HG03432 (cell line): ENCODE measurements at regions not wholly inside any gene's neighbourhood (a gene's known extent, or its start where the extent isn't known, plus 50 kb on each side); places are given as distances from the start of the nearest gene placed in this dataset.

Source experiments
- ATAC-seq: cut with Tn5 transposase; IDR thresholded peaks from one replicate; pipeline ENCODE4 v1.9.1; 2021; ENCODE audit warnings: mild to moderate bottlenecking, moderate library complexity; ENCODE audit not compliant: unreplicated experiment

DNA sequence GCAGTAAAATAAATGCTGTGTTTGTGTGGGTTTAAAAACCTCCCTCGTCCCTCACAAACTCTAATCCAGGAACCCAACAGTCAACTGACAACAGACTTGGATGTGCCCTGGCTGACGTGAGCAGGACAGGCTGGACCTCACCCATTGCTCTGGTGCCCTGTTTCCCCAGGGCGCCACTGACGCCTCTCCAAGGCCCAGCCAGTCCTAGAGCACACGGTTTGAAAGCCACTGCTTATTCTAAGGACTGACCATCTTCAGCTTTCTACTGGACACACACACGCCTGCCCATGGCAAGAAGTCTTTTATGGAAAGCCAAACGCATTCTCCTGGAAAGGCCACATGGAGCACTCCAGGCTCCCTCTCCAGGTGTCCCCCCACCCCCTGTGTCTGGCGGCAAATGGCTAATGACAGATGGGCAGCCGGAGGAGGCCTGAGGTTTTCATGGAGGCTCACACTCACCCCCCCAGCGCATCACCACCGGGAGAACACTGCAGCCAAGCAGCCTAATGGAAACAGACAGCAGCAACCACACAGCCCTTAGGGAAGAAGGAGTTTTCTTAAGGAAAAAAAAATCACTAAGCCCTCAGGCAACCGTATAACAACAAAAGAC lies 319.2 kb downstream of the SOX9 start:
- no peak for ATAC-seq

DNA sequence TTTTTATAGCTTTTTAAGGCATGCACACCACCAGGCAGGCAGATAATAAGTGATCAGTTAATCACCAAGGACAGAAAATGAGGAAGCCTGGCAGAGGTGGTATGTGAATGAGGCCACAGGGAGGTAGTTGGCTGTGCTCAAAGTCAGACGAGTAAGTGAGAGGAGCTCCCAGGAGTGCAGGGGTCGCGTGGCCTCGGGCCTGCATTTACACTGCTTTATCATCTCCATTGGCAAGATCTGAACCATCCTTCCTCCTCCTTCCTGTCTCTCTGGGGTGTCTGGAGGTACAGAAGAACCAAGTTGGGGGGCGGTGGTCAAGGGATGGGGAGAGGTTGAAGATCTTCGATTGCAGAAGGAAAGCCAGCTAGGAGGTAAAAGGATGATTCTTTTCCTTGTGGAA lies 320.1 kb downstream of the SOX9 start:
- no peak for ATAC-seq

DNA sequence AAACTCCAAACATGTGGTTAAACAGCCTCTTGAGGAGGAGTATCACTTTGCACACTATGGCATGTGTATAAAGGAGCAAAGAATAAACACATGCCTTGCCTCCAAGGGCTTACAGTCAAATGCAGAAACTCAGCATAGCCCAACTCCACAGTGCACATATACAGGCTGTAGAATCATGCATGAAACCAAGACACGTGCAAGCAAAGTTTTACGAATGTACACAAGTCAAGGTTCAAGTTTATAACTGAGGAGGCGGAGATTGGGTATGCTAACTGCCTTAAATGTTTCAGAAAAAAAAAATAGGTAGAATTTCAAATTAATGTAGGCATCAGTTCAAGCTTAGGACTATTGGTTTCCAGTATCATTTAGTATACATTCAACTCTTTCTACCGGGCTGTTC lies 321.1 kb downstream of the SOX9 start:
- ATAC-seq, result no peak

DNA sequence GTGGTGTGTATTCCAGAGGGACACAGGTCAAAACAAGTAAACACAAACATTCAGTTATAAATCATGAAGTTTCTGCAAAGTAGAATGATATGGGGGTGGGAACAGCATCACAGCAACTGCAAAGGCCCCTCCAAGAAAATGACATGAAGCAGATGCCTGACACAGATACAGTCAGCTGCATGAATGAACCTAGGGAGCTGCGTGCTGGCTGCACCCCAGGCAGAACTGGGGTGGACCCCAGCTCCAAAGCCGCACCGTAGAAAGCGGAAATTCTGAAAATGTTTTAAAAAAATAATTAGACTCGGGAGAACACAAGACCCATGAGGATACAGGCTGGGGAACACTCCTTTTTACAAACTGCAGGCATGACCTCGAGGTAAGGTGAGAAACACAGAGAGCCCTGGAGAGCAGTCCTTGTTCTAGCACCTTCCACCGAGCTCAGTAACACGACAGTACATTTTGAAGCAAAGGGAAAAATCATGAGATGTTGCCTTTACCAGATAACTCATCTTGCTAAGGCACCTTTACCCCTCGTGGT lies 323.8 kb downstream of the SOX9 start:
- no peak for ATAC-seq

DNA sequence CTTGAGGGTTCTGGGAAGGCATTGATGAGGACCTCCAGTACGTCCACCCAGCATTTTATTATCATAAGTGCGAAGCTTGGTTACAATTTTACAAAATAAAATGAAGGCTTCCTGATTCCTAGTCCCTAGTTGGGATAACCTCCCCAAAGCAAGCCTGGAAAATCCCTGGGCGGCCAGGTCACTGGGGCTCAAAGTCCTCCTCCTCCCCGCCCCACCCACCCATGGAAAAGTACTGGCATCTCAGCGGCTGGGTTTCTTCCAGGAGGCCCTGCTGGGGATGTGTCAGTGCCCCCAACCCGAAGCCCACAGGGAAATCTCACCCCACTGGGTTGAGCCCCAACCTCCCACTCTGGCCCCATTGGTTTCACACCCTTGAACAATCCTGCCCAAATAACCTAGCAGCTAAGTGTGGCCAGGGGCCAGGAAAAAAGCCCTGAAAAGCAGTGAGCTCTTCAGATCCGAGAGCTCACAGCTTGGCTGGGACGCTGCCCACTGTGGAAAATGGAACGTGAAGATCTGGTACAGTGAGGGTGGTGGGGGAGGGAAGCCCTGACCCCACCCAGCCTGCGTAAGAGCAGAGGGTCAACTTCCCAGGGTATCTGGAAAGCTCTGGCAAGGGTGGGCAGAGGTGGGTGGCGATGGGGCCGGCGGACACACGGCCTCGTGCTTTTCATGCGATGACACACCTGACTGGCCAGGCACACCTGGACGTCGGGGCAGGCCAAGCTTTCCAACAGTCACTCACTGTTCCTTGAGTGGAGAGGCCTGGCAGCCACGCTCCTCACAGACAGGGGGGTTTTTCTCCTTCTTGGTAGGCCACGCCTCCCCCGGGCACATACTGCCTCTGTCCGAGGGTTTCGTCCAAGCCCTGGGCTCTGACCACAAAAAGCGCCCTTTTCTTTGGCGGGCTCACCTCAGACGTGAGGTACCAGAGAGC lies 324.5 kb downstream of the SOX9 start:
- ATAC-seq, result no peak

DNA sequence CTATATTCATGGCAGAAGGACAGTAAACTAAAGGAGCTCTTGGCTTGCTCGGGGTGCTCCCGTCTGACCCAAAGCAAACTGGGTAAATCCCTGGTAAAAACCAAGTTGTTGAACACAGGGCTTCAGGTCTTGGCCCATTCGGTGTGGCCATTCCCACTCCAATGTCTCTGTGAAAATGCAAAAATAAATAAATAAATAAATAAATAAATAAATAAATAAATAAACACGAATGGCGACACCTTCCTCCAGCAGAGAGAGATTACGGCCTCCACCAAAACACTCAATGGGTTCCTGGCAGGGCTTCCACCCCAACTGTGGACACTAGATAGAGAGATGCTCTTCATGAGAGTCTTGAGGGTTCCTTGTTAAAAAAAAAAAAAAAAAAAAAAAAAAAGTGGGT lies 325.3 kb downstream of the SOX9 start:
- ATAC-seq, result no peak

DNA sequence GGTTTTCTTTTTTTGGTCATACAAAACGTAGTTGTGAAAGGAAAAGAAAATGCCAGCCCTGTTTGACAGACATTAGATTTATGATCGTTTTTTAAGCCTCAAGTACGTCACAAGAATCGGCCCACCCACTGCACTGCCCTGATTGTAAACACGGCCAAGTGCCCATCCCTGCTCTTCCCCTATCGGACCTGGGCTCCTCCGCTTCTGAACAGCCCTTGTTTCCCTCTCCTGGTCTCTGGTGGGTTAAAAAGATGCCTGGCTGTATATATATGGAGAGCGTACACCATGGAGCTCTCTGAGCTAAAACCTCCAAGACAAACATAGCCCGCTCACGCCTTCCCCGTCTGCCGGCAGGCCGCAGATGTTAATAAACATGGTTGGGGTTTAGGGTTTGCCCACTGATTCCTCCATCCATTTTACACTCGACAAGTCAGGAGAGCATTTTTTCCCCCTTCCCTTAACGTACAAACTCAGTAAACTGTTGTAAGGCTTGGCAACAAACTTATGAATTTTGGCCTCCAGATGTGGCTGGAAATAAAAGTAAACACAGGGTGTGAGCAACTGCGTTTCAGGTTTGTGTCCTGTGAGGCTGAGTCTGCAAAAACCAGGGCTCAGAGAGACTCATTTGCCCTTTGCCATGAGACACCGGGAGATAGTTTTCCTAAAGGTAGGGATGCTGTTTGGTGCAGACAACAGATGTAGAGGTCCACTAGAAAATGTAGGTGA lies 325.9 kb downstream of the SOX9 start:
- no peak for ATAC-seq

DNA sequence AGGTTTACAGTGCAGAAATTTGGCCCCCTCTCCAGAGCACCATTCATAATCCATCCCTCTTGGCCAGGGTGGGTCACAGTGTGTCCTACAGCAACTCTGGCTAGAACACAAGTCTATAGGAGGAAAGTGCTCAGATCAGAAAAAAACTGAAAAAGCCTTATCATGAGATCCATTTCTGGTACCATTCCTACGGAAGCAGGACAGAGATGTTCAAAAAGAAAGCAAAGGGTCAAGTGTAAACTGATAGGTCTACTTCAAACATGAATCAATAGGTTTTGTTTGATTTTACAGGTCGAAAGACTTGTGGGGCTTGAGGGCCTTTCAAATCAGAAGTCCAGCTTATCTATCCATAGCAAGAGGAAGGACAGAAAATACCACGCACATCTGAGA lies 326.4 kb downstream of the SOX9 start:
- no peak for ATAC-seq

DNA sequence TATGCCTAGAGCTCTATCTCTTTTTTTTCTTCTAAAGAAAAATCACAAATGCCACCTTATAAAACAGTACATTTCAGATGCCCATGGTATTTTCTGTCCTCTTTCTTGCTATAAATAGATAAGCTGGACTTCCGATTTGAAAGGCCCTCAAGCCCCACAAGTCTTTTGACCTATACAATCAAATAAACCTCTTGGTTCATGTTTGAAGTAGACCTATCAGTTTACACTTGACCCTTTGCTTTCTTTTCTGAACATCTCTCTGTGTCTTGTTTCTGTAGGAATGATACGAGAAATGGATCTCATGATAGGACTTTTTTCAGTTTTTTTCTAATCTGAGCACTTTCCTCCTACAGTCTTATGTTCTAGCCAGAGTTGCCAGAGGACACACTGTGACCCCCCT lies 327.2 kb downstream of the SOX9 start:
- ATAC-seq, result no peak

DNA sequence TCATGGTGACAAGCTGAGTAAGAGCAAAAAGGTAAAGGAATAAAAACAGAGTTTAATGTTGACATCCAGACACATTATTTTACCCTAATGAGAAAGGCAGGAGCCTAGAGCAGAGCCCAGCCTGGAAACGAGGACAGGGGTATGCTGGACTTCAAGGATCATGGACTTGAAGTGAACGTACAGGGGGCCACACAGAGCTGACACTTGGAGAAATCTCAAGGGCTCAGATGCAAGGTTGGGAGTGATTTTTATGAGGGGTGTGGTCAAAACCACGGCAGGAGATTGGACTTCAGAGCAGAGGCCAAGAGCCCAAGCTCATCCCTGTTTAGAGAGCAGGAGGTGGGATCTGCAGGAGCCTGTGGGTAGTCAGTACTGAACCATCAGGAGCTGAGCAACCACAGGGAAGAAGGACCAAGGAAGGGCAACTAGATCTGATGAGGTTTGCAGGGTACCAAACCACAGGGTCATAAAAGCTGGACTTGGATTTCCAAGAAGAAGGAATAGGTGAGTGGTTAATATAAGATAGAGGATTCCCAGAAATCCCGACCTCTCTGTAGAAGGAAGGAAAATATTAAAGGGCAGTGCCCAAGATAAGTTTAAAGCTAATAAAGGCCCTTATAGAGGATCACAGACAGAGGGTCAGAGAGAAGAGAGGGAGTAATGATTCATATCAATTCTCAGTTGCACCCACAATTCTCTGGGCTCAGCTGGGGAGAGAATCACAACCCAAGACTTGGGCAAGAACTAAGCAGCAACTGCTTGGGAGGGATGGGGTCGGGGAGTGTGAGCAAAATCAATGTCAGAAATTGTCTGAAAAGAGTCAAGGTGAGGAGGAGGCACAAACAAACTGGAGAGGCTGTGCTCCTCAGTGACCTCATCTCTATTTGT lies 331.7 kb downstream of the SOX9 start:
- ATAC-seq, result no peak

DNA sequence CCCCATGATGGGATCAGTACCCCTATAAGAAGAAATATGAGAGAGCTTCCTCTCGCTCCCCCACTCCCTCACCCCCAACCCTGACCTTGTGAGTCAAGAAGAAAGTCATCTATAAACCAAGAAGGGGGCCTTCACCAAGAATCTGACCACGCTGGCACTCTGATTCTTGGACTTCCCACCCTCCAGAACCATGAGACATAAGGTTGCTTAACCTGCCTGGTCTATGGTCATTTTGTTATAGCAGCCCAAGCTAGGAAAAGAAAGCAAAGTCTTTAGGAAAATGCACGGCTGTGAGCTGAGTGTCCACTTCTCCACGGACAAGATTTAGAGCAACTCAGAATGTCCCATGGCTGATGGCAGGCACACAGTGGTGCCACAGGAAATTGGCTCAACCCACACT lies 333.5 kb downstream of the SOX9 start:
- ATAC-seq, result no peak

DNA sequence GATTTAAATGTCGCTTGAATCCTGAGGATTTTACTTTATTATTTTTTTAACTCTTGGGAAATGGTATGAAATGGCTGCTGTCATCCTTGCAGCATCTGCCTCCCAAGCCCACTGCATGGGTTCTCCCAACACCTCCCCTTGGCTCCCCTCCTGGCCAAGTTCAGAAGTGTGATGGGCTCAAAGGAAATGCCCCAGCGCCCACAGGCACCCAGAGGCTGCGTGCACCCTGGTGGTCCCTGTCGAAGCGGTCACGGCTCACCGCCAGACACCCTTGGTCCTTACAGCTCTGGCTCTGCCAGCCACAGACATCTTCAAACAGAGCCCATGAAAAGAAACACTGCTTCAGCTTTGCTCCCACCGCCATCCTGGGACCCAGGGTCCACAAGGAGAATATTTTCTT lies 334.7 kb downstream of the SOX9 start:
- ATAC-seq, result no peak

DNA sequence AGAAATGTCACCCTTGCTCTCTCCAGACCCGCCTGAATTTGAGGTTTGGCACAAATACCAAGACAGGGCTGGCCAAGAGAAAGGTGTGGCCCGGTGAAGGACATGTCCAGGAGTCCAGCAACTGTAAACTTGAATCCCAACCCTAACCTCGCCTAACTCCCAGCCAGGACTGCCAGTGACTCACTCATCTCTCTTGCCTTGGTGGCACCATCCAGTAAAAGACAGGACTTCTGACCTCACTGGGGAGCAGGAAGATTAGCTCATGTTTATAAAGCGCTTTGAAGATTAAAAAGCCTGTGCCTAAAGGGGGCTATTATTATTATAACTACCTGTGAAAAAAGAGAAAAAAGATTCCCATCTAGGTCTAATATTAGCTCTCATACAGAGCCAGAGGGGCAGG lies 335.3 kb downstream of the SOX9 start:
- no peak for ATAC-seq

DNA sequence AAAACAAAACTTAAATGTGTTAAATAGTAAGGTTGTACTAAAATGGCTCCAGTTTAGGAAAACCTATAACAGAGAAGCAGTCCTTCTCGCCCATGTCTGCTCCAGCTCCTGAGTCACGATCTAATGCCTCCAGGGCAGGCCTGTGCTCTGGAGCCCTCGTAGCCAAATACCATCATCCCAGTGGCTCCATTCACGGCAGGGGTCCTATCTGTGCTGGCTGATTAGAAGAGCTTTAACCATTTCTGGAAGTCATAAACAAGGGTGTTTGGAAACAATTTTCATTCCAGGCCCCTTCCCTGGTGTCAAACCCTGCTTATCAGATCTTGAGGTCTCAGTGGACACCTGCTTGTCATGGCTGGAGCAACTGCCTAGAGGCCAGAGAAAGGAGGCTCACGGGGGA lies 336.9 kb downstream of the SOX9 start:
- ATAC-seq, result no peak

DNA sequence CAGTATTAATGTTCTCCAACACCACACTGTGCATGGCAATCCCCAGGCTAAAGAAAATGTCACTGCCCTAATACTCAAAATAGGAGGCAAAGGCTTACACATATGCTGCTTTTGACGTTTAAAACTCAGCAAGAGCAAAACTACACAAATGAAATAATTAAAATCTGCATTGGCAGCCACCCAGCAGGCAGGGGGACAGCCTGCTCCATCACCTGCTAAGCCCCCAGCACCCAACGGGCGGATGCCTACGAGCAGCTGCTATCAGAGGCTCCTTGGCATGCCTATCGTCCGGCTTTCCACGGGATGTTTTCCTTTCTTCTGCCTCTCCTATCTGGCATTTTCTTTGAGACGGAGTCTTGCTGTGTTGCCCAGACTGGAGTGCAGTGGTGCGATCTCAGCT lies 337.5 kb downstream of the SOX9 start:
- no peak for ATAC-seq

DNA sequence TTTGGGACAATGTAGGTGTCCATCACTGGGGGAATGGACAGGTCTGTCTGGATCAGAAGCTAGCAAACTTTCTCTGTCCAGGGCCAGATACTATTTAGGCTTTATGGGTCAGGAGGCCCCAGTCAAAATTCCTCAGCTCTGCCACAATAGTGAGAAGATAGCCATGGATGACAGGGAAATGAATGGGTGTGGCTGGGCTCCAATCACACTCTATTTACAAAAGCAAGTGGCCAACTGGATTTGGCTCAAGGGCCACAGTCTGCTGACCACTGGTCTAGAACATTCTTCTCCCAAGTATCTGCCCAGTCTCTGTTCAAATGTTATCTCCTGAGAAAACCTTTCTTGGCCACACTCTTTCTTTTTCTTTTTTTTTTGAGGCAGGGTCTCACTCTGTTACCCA lies 339.9 kb downstream of the SOX9 start:
- no peak for ATAC-seq

DNA sequence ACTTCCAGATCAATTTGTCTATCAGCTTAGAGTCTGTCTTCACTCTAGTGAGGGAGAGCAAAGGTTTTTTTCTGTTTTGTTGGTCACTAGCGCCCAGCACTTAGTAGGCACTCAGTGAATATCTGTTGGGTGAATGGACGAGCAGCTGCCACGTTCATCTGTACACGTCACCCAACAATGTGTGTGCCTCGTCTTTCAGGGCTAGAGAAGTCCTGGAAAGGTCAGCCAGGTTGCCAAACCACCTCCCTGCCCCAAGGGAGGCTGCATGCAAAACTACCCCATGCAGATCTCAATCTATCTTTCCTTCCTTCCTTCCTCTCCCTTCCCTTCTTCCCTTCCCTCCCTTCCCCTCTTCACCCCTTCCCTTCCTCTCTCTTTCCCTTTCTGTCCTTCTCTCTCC lies 340.9 kb downstream of the SOX9 start:
- no peak for ATAC-seq

DNA sequence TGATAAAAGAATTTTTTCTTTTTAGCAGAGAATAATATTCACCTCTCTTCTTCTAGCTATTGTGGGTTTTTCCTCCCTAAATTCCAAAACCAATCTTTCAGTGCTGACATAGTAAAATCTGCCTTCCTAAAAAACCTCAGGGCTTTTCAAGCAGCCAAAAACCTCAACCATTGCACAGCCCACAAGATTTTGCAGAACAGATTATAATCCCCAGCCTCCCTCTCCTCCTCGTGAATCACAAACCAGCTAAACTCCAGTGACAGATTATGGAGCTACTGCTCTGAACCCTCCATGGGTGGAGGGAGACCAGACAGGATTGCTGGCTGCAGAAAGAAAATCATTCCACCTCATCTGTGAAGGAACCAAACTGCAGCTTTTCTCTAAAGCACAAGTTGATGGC lies 341.6 kb downstream of the SOX9 start:
- no peak for ATAC-seq

DNA sequence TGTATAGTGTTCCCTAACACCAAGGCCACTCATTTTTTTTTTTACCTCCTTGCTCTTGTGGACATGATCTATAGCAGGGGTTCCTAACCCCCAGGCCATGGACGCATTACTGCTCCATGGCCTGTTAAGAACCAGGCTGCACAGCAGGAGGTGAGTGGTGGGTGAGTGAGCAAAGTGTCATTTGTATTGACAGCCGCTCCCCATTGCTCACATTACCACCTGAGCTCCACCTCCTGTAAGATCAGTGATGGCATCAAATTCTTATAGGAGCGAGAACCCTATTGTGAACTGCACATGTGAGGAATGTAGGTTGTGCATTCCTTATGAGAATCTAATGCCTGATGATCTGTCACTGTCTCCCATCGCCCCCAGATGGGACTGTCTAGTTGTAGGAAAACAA lies 342.0 kb downstream of the SOX9 start:
- ATAC-seq, result no peak

DNA sequence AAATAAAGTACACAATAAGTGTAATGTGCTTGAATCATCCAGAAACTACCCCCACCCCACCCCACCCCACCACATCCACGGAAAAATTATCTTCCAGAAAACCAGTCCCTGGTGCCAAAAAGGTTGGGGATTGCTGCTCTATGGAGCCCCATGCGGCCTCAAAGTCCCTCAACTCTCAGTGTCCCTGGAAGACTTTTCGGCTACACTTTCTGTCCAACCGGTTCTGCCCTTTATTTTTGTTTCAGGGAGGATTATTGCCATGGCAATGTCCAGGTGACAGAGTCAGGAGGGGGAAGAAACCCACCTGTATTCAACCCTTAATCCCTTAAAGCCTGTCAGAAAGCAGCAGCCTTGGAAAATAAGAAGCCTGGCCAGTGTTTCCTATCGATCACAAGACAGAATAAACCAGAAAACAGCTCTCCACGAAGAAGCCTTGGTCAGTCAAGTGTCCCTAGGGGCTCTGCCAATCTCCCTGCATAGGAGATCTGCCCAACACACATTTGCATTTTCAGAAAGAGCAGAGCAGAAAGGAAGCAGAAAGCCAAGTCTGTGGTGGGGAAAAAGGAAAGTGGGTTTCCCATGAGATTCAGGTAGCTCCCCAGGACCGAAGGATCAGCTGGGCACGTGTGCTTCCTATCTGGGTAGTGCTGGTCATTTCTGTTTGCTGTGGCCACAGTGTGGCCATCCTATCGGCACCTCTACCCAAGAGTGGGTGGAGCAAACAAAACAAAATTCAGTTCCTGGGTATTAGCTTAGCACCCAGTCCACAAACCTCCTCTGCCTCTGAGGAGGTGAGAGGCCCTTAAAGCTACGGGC lies 342.7 kb downstream of the SOX9 start:
- ATAC-seq, result peak; percentile 43
